Cerebellar nuclear complex (tissue), 1 donor: ENCODE measurements at regions not wholly inside any gene's neighbourhood (a gene's known extent, or its start where the extent isn't known, plus 50 kb on each side); places are given as distances from the start of the nearest gene placed in this dataset.

Experiments used
- DNase-seq, 2 experiments: peaks; one replicate each; lab custom pipeline; 2025; lab: John Stamatoyannopoulos, UW

DNA sequence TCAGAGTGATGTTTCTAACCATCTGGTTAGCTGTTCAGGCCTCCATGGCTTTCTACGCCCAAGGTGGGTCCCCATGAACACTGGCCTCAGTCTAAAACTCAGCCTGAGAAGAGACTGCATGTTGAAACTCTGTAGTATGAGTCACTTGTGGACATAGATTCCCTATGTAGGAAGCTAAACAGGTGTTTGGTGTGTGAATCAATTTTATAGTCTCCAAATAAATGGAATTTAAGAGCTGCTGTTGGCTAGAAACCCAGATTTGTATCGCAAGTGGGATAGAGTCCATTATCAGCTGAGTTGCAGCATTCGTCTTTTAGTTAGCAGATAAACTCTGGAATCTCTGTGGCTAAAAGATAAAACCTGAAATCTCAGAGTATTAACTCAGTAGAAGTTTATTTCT is 131.4 kb downstream of the KCNS3 start:
- DNase-seq, result no peak

DNA sequence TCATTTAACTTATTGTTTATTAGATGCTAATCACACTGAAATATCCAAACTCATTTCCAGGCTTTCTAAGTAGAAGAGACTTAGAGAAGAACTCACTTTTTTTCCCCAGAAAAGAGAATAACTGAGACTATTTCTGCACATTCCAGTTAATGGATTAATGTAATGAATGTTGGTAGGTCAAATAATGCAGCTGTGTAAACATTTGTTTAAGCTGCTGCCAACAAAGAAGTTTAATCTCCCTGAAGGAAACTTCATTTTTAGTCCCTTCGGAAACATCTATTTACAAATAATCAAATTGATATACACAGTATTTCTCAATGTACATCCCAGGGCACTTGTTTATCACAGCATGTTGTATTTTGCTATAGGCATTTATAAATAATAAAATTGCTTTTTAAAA is 126.9 kb downstream of the KCNS3 start:
- no peak for DNase-seq

DNA sequence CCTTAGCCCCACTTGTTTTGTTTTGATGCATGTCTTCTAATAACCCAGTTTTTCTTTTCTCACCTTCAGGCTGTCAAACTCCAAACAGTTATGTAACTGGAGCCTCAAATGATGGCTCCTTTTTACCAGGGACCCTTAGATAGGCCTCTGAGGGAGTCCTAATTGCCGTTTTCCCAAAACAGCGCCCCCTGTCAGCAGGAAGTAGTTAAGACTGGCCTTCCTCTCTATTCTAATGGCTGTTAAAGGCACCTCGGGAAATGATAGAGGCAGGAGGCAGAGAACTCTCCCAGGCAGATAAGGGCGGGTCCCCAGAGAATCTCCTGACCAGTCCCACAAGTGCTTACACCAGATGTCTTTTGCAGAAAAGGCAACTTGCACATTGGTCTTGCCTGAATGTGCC is 123.2 kb downstream of the KCNS3 start:
- DNase-seq, result no peak

DNA sequence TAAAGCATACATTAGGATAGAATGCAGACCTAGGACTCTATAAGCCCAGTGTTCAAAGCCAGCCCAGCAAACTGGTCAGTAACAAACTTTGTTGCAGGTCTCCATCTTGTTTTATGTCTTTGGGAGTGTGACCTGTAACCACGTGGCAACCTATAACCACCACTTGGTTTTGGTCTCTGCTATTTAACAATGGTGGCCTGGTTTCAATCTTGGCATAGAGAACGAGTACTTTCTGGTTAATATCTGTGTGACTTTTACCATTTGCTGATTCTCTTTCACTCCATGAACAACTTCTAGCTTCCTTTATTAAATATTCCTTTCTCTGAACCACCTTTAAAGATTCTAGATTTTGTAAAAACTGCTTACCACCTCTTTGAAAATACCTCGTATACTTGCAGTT is 118.5 kb downstream of the KCNS3 start:
- DNase-seq, result no peak

DNA sequence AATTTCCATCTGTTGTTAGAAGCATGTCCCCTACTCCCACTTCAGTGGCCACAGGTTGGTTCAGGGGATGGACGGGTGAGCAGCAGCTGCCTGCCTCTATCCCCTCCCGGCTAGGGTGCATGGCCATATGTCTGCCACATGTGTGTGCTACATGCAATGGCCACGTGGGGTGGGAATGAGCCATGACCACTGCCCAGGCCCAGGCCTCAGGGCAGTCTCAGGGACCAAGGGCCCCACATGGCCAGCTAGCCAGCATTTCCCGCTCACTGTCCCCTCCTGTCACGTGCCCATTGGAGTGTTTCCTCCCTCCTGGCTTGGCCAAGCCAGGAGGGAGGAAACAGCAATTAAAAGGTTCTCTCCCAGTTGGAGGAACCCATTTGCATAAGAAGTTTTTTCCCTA is 117.1 kb downstream of the KCNS3 start:
- no peak for DNase-seq
